GM12874 (cell line): ENCODE measurements at regions not wholly inside any gene's neighbourhood (a gene's known extent, or its start where the extent isn't known, plus 50 kb on each side); places are given as distances from the start of the nearest gene placed in this dataset.

Experiments
- CTCF ChIP-seq: IDR thresholded peaks from 2 replicates; pipeline ENCODE4 v1.5.1; 2011; ENCODE audit warnings: low read depth, mild to moderate bottlenecking, control low read depth, low read length, moderate library complexity; ENCODE audit not compliant: insufficient read depth

- no peak for TF ChIP-seq CTCF
These were observed 367.4 kb upstream of the SNX7 start for GRCh38 chr1:98294127-98294526.

- no peak for TF ChIP-seq CTCF
These were observed 368.5 kb upstream of the SNX7 start for GRCh38 chr1:98292994-98293393.

GRCh38 chr1:98289311-98289710, 368.5 kb upstream of the DPYD start:
- no peak for TF ChIP-seq CTCF

- no peak for TF ChIP-seq CTCF
These were observed 367.7 kb upstream of the DPYD start for GRCh38 chr1:98288494-98288893.

- TF ChIP-seq CTCF, result no peak
These were observed 366.8 kb upstream of the DPYD start for GRCh38 chr1:98287626-98288025.

- no peak for TF ChIP-seq CTCF
These were observed 365.8 kb upstream of the DPYD start for GRCh38 chr1:98286656-98287055.

- no peak for TF ChIP-seq CTCF
These were observed 359.2 kb upstream of the DPYD start for GRCh38 chr1:98280049-98280448.

- TF ChIP-seq CTCF, result no peak
These were observed 357.2 kb upstream of the DPYD start for GRCh38 chr1:98278055-98278454.
